ENCODE measurements at regions not wholly inside any gene's neighbourhood (a gene's known extent, or its start where the extent isn't known, plus 50 kb on each side); places are given as distances from the start of the nearest gene placed in this dataset.

- Histone ChIP-seq H3K9me3 (ENCODE audit: low read length) (no peaks in the 10 kb centered on the region), H3K9me2 (ENCODE audit: insufficient read depth, low read length) (no peaks in the 10 kb centered on the region), H2AFZ (ENCODE audit: low read length) (no peak overlapping the region), H4K20me1 (ENCODE audit: insufficient read depth, low read length) (no peaks in the 10 kb centered on the region), H3K4me3 (ENCODE audit: low read depth, low read length, poor library complexity, severe bottlenecking) (no peak overlapping the region), H3K36me3 (ENCODE audit: insufficient read depth, low read length) (no peaks in the 10 kb centered on the region), H3K79me2 (ENCODE audit: insufficient read depth, low read depth, low read length) (no peaks in the 10 kb centered on the region), H3K27ac (ENCODE audit: low read depth, low read length, poor library complexity, severe bottlenecking) (no peak overlapping the region), H3K4me1 (ENCODE audit: insufficient read depth, low read length, poor library complexity, severe bottlenecking) (no peaks in the 10 kb centered on the region), H3K4me2 (ENCODE audit: low read length) (no peak overlapping the region)
- intact Hi-C loops (cut with micrococcal nuclease; ENCODE audit: unreplicated experiment), result loop anchor here (10.0 kb wide), 1 partner anchor 495 kb away; no protein-coding TSS in a partner anchor
- POLR2A ChIA-PET, result interaction anchor here (0.6 kb wide), 1 partner anchor 77 kb away, joined by 3 read pairs; no protein-coding TSS in a partner anchor
- no peak for DNase-seq (ENCODE audit: low spot score)
- no peak for TF ChIP-seq CTCF (conservative IDR thresholded peaks at IDR 0.05; ENCODE audit: low read length)
- TF ChIP-seq EZH2phosphoT487 (IDR thresholded peaks at IDR 0.05; ENCODE audit: borderline replicate concordance, low read depth, low read length), result no peak
- CTCF ChIA-PET (ENCODE audit: unreplicated experiment), result no interaction called here
- BruUV-seq (replicated peaks), result no TSS peak
Measured at GRCh38 chr15:70219256-70219895, 121.7 kb upstream of the TLE3 start.

GRCh38 chr15:70217226-70218160, 119.8 kb upstream of the TLE3 start:
- no peaks in the 10 kb centered on the region for H3K9me2 ChIP-seq (ENCODE audit: insufficient read depth, low read length)
- no peak overlapping the region for H2AFZ ChIP-seq (ENCODE audit: low read length)
- H3K36me3 ChIP-seq (ENCODE audit: insufficient read depth, low read length), result no peaks in the 10 kb centered on the region
- H3K9me3 ChIP-seq (ENCODE audit: low read length), result no peaks in the 10 kb centered on the region
- H3K4me1 ChIP-seq (ENCODE audit: insufficient read depth, low read length, poor library complexity, severe bottlenecking), result no peaks in the 10 kb centered on the region
- BruUV-seq (replicated peaks), result no TSS peak
- no peak for DNase-seq (ENCODE audit: low spot score)
- H3K27ac ChIP-seq (ENCODE audit: low read depth, low read length, poor library complexity, severe bottlenecking), result no peak overlapping the region
- intact Hi-C loops (cut with micrococcal nuclease; ENCODE audit: unreplicated experiment), result loop anchor here (10.0 kb wide), 1 partner anchor 493 kb away; no protein-coding TSS in a partner anchor
- no peak for TF ChIP-seq CTCF (conservative IDR thresholded peaks at IDR 0.05; ENCODE audit: low read length)
- no peak for TF ChIP-seq EZH2phosphoT487 (IDR thresholded peaks at IDR 0.05; ENCODE audit: borderline replicate concordance, low read depth, low read length)
- no peak overlapping the region for H3K4me3 ChIP-seq (ENCODE audit: low read depth, low read length, poor library complexity, severe bottlenecking)
- H4K20me1 ChIP-seq (ENCODE audit: insufficient read depth, low read length), result no peaks in the 10 kb centered on the region
- no peak overlapping the region for H3K4me2 ChIP-seq (ENCODE audit: low read length)
- CTCF ChIA-PET (ENCODE audit: unreplicated experiment), result no interaction called here
- no peaks in the 10 kb centered on the region for H3K79me2 ChIP-seq (ENCODE audit: insufficient read depth, low read depth, low read length)
- POLR2A ChIA-PET, result no interaction called here

Data from OCI-LY7 (cell line).